Liver (tissue), 3 donors: ENCODE measurements at regions not wholly inside any gene's neighbourhood (a gene's known extent, or its start where the extent isn't known, plus 50 kb on each side); places are given as distances from the start of the nearest gene placed in this dataset.

Source experiments
- CTCF ChIP-seq: fragments of 150-350 bp; IDR thresholded peaks from 2 replicates; pipeline ENCODE4 v1.5.1; 2017; ENCODE audit warnings: improper control_type of control experiment, low read depth, low read length; ENCODE audit not compliant: missing input control
- MAX ChIP-seq: IDR thresholded peaks from 2 replicates; pipeline ENCODE4 v1.6.1; 2016; ENCODE audit warnings: antibody characterized with exemption
- REST ChIP-seq: IDR thresholded peaks from 2 replicates; pipeline ENCODE4 v1.6.1; 2016; ENCODE audit warnings: antibody characterized with exemption, mild to moderate bottlenecking
- TAF1 ChIP-seq: conservative IDR thresholded peaks from 2 replicates; pipeline ENCODE4 v1.6.1; 2016; ENCODE audit warnings: antibody characterized with exemption, mild to moderate bottlenecking
- YY1 ChIP-seq: IDR thresholded peaks from 2 replicates; pipeline ENCODE4 v1.6.1; 2016; ENCODE audit warnings: antibody characterized with exemption, mild to moderate bottlenecking
- donor health status: healthy.
- donor health status: healthy.

GRCh38 chr3:159693226-159693625 lies 295.4 kb upstream of the IL12A start:
- TF ChIP-seq CTCF (no peak), REST (no peak), TAF1 (no peak), YY1 (no peak), MAX (no peak)
